Thyroid gland (tissue), 4 donors: ENCODE measurements at regions not wholly inside any gene's neighbourhood (a gene's known extent, or its start where the extent isn't known, plus 50 kb on each side); places are given as distances from the start of the nearest gene placed in this dataset.

ENCODE experiments used
- CTCF ChIP-seq, 6 experiments: fragments of 200-600 bp in 3 of 6; fragments of 450-650 bp in 3 of 6; sonication (generic) in 3 of 6; IDR thresholded peaks; one replicate each; pipeline ENCODE4 v1.5.1; 2016 to 2019; ENCODE audit warnings: antibody characterized with exemption in 6 of 6, mild to moderate bottlenecking in 2 of 6, inconsistent platforms in 1 of 6, moderate library complexity in 1 of 6
- POLR2A ChIP-seq, 2 donors: fragments of 450-650 bp; IDR thresholded peaks; one replicate each; pipeline ENCODE4 v1.6.1; 2017; ENCODE audit warnings: antibody characterized with exemption in 2 of 2, mild to moderate bottlenecking in 2 of 2, moderate library complexity in 1 of 2

DNA sequence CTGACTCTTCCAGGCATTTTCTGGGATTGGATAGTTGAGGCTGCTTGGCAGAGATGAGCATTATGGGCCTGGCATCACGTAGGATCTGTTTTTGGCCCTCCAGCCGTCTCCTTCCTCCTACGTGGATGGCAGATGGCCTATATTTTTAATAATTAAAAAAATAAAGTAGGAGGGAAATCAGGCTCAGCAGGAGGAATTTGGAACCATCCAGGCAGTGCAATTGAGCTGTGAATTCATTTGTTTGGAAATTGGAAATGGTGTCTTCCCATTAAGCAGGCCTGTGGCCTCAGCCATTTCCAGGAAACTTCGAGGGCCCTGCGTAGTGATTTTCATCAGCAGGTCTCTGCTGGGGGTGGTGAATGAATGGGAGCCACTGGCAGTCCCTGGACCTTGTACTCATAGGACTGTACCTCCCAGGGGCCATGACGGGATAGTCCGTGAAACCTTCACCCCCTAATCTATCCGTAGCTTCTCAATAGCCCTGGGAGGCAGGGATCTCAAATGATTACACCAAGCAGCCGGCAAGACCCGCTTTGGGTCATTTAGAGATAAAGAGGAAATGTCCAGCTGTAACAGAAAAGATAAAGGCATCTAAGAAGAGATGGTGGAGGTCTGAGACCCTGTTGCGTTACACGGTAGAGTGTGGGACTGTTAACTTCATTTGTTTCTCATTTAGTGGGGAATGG, 73.1 kb upstream of the TNP1 start:
- no peak for TF ChIP-seq CTCF (IDR thresholded peaks at IDR 0.05)
- TF ChIP-seq POLR2A (IDR thresholded peaks at IDR 0.05): no peak
